ENCODE measurements at regions not wholly inside any gene's neighbourhood (a gene's known extent, or its start where the extent isn't known, plus 50 kb on each side); places are given as distances from the start of the nearest gene placed in this dataset.

DNA sequence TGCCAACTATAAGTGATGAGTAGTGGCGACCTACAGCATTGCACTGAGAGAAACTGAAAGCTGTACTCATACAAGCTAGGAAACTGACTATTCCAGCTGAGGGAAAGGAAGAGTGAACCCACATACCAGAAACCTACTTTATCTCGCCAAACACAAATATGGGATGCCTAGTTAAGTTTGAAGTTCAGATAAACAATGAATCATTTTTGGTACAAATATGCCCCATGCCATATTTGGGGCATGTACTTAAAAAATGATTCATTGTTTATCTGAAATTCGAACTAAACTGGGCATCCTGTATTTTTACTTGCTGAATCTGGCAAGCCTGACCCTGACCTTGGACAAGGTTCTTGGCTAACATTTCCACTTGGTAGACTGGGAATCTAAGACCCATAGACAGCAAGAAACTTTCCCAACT, 527.8 kb upstream of the PSMD7 start:
- intact Hi-C loops (cut with DNase I) = no loop called here
- no peak for DNase-seq
- H3K36me3 ChIP-seq = no peaks in the 10 kb centered on the region
- H3K27ac ChIP-seq = peak overlapping the region in 1 of 12 donors; percentile 7
- WGBS, 4 donors = 29 to 46% (median 36%) methylated on average over 3 of the region's 3 CpGs
- no peak for TF ChIP-seq CTCF (IDR thresholded peaks at IDR 0.05)
- no peak for TF ChIP-seq POLR2A (IDR thresholded peaks at IDR 0.05)
- H3K27me3 ChIP-seq = no peaks in the 10 kb centered on the region
- H3K4me3 ChIP-seq = no peak overlapping the region
- H3K9me3 ChIP-seq = no peaks in the 10 kb centered on the region
- no peak for ATAC-seq
- no peaks in the 10 kb centered on the region for H3K4me1 ChIP-seq

DNA sequence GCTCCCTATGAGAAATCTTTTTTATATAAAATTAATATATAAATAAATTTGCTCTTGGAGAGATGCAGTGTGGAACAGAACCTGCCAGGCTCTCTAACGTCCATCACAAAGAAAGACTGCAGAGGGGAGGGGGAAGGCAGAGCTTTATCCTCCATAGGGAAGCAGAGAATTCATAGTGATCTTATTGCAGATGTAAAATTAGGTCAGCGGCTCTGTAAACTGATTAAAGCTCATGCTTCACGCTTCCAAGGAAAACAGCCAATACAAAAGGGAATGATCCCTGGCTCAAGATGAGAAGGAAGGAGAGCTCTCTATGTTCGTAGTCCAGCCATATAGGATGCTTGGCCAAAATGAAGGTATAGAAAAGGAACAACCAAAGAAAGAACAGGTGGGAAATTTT, 532.3 kb upstream of the PSMD7 start:
- intact Hi-C loops (cut with DNase I) = no loop called here
- Histone ChIP-seq H3K4me3 (no peak overlapping the region), H3K27ac (no peak overlapping the region)

GRCh38 chr16:73756289-73757178, 540.1 kb upstream of the PSMD7 start:
- Histone ChIP-seq H3K4me3 (no peak overlapping the region), H3K9me3 (peaks cover 0 to 10% (median 0%) of the 10 kb centered on the region in 12 donors), H3K27me3 (no peaks in the 10 kb centered on the region), H3K27ac (no peak overlapping the region), H3K4me1 (no peaks in the 10 kb centered on the region), H3K36me3 (no peaks in the 10 kb centered on the region)
- DNase-seq = no peak
- TF ChIP-seq CTCF (IDR thresholded peaks at IDR 0.05) = no peak
- no peak for TF ChIP-seq POLR2A (IDR thresholded peaks at IDR 0.05)
- intact Hi-C loops (cut with DNase I) = no loop called here
- 84 to 87% (median 86%) methylated on average over 16 of the region's 16 CpGs for WGBS, 4 donors
- no peak for ATAC-seq

More for the DNA sequence above, 532.3 kb upstream of the PSMD7 start:
- H3K4me1 ChIP-seq = no peaks in the 10 kb centered on the region
- H3K36me3 ChIP-seq = no peaks in the 10 kb centered on the region
- ATAC-seq = no peak
- H3K27me3 ChIP-seq = no peaks in the 10 kb centered on the region
- WGBS, 4 donors = 57 to 68% (median 60%) methylated on average over 4 of the region's 4 CpGs
- peaks cover 0 to 10% (median 0%) of the 10 kb centered on the region in 12 donors for H3K9me3 ChIP-seq
- TF ChIP-seq POLR2A (IDR thresholded peaks at IDR 0.05) (no peak), CTCF (IDR thresholded peaks at IDR 0.05) (no peak)
- no peak for DNase-seq

- no peaks in the 10 kb centered on the region for H3K27me3 ChIP-seq
- no peaks in the 10 kb centered on the region for H3K36me3 ChIP-seq
- peaks cover 0 to 2% (median 0%) of the 10 kb centered on the region in 12 donors for H3K9me3 ChIP-seq
- no peaks in the 10 kb centered on the region for H3K4me1 ChIP-seq
- 63 to 87% (median 71%) methylated on average over 3 of the region's 3 CpGs for WGBS, 4 donors
- DNase-seq (no peak), ATAC-seq (no peak)
- no peak for TF ChIP-seq CTCF (IDR thresholded peaks at IDR 0.05)
- TF ChIP-seq POLR2A (IDR thresholded peaks at IDR 0.05) = no peak
- H3K27ac ChIP-seq = no peak overlapping the region
- intact Hi-C loops (cut with DNase I) = no loop called here
- no peak overlapping the region for H3K4me3 ChIP-seq
Observed at GRCh38 chr16:73753931-73754330, 542.7 kb upstream of the PSMD7 start.
